Ectodermal cell (in vitro differentiated cells): ENCODE measurements at regions not wholly inside any gene's neighbourhood (a gene's known extent, or its start where the extent isn't known, plus 50 kb on each side); places are given as distances from the start of the nearest gene placed in this dataset.
"Not testable (repeated sequence)": the region's sequence is repeated elsewhere in the genome, so short reads cannot be mapped to it uniquely, and the experiment has no call there.

Source experiments
- H3K27ac ChIP-seq: 2 replicates; pipeline ENCODE4 v1.7.0; 2013; ENCODE audit warnings: mild to moderate bottlenecking, low read depth, low read length; ENCODE audit not compliant: insufficient read depth, poor library complexity, severe bottlenecking
- H3K27me3 ChIP-seq: 2 replicates; pipeline ENCODE4 v1.7.0; 2013; ENCODE audit warnings: mild to moderate bottlenecking, low read length; ENCODE audit not compliant: insufficient read depth, control insufficient read depth, poor library complexity, severe bottlenecking
- H3K36me3 ChIP-seq: one replicate; pipeline ENCODE4 v1.7.0; 2013; ENCODE audit warnings: low read length; ENCODE audit not compliant: control insufficient read depth, insufficient read depth
- H3K4me1 ChIP-seq: one replicate; pipeline ENCODE4 v1.7.0; 2013; ENCODE audit warnings: low read length; ENCODE audit not compliant: control insufficient read depth, insufficient read depth
- H3K4me3 ChIP-seq: 2 replicates; pipeline ENCODE4 v1.7.0; 2013; ENCODE audit warnings: low read depth, low read length, control low read depth; ENCODE audit not compliant: insufficient read depth
- H3K9me3 ChIP-seq: 2 replicates; pipeline ENCODE4 v1.7.0; 2013; ENCODE audit warnings: mild to moderate bottlenecking, low read length, moderate library complexity; ENCODE audit not compliant: control insufficient read depth
- WGBS, 2 experiments: methylation state at CpG; one replicate each; pipeline ENCODE4 v1.1.7; 2013; ENCODE audit warnings: missing lambda C conversion rate in 2 of 2; 5-methylcytosine and 5-hydroxymethylcytosine counted together

DNA sequence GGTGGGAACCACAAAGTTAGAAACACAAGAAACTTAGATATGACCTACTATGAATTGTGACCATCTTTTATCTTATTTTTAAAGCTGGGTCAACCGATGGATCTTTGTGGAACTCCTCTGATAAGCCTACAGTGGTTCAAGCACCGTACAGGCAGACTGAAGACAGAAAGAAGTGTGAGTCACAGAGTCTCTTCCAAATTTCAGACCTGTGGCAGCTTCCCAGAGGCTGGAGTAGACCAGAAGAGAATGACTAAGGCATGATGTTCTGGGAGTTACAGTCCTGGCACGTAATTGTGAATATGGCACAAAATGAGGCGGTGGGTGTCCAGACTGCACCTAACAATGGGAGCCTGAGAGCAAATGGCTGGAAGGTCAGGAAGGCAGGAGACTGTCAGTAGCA lies 70.0 kb downstream of the LMO4 start:
- Histone ChIP-seq H3K4me3 (no peak overlapping the region), H3K9me3 (no peaks in the 10 kb centered on the region), H3K27me3 (no peaks in the 10 kb centered on the region), H3K36me3 (no peaks in the 10 kb centered on the region), H3K27ac (no peak overlapping the region), H3K4me1 (peaks cover 6% of the 10 kb centered on the region)
- WGBS, 2 experiments, result 93 to 96% methylated on average over 4 of the region's 4 CpGs

DNA sequence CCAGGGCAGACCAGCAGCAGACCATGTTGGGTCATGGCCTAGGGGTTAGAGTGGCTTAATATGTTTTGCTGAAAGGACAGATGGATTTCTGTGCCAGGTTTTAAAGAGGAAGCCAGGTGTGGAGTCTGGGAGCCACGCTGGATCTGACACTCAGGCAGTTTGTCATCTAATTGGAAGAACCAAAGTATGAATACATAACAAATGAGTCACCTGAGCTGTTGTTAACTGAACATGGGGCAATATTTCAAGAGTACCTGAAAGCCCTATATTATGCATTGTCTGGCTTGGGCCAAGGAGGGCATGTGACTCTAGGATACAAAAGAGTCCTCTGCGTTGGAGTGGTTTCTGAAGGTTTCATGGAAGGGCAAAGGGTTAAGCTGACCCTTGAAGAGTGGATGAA lies 70.6 kb downstream of the LMO4 start:
- H3K9me3 ChIP-seq, result no peaks in the 10 kb centered on the region
- no peaks in the 10 kb centered on the region for H3K27me3 ChIP-seq
- H3K36me3 ChIP-seq, result no peaks in the 10 kb centered on the region
- no peak overlapping the region for H3K4me3 ChIP-seq
- peaks cover 6% of the 10 kb centered on the region for H3K4me1 ChIP-seq
- 91 to 97% methylated on average over 2 of the region's 2 CpGs for whole genome bisulfite sequencing, 2 experiments
- no peak overlapping the region for H3K27ac ChIP-seq

DNA sequence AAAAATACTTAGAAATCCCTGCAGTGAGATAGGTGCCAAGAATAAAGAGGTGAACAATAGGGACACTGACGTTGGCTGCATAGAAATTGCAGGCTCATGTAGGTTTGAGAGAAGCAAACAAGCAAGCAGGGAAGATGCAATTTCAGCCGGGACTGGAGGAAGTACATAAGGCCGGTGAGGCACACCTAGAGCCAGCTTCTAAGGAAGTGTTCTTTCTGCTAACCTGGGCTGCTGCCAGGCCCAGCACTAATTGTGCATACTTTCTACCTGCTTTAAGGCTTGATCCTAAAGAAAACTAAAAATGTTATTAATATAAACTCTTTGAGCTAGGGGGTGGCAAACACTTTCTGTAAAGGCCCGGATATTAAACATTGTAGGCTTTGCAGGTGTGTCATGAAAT lies 71.0 kb downstream of the LMO4 start:
- Histone ChIP-seq H3K4me1 (peaks cover 6% of the 10 kb centered on the region), H3K27me3 (no peaks in the 10 kb centered on the region), H3K9me3 (no peaks in the 10 kb centered on the region), H3K27ac (no peak overlapping the region), H3K4me3 (no peak overlapping the region), H3K36me3 (no peaks in the 10 kb centered on the region)
- 67 to 68% methylated on average over 4 of the region's 4 CpGs for WGBS, 2 experiments

DNA sequence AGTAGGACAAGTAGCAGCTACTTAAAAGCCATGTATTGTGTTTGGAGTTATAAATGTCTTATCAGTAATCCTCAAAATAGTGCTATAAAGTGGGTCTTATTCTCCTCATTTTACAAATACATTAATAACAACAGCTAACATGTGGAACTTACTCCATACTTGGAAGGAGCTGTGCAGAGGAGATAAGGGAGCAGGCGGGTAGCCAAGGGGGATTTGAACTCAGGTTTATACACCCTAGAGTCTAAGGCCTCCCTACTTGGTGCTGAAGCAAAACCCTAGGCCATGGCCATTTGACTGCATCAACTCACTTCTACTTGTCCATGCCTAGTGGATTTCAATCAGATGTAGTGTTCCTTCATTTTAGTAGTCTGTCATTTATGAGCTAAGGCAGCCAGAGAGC lies 72.1 kb downstream of the LMO4 start:
- WGBS, 2 experiments, result 94 to 100% methylated on average over 1 of the region's 1 CpG
- Histone ChIP-seq H3K4me3 (no peak overlapping the region), H3K9me3 (no peaks in the 10 kb centered on the region), H3K27ac (no peak overlapping the region), H3K27me3 (no peaks in the 10 kb centered on the region), H3K36me3 (no peaks in the 10 kb centered on the region), H3K4me1 (peaks cover 6% of the 10 kb centered on the region)

DNA sequence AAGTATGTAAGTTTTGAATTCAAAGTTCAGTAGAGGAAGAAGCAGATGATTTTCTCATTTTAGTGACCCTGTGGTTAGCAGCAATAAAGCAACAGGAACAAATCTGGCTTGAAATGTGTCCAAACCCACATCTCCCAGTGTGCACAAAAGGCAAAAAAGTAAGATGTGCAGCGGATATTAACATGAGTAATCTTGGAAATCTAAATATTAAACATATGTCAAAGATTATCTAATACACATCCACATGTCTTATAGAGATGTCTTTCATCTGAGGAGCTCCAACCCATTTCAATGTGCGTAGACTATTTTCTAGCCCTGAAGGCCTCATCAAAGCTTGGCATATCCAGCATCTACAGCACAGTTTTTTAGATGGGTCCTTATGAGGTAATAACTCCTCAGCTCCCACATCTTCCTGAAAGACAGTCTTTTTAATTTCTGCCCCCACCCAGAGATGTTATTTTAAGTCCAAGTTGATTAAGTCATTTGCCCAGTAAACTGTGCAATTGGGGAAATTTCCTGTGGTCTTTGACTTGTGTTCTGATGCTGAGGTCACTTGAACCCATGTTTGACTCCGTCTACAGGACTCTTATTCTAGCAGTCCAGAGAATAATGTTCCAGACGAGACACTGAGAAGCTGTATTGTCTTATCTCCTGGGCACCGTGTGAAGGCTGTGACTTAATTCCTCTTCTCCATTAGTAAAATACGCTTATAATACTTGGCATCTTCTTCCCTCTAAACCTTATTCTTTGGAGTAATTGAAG lies 73.7 kb downstream of the LMO4 start:
- Histone ChIP-seq H3K27ac (no peak overlapping the region), H3K4me1 (peaks cover 6% of the 10 kb centered on the region), H3K9me3 (no peaks in the 10 kb centered on the region), H3K4me3 (no peak overlapping the region), H3K27me3 (no peaks in the 10 kb centered on the region), H3K36me3 (no peaks in the 10 kb centered on the region)
- 90 to 97% methylated on average over 4 to 6 of the region's 6 CpGs for WGBS, 2 experiments

DNA sequence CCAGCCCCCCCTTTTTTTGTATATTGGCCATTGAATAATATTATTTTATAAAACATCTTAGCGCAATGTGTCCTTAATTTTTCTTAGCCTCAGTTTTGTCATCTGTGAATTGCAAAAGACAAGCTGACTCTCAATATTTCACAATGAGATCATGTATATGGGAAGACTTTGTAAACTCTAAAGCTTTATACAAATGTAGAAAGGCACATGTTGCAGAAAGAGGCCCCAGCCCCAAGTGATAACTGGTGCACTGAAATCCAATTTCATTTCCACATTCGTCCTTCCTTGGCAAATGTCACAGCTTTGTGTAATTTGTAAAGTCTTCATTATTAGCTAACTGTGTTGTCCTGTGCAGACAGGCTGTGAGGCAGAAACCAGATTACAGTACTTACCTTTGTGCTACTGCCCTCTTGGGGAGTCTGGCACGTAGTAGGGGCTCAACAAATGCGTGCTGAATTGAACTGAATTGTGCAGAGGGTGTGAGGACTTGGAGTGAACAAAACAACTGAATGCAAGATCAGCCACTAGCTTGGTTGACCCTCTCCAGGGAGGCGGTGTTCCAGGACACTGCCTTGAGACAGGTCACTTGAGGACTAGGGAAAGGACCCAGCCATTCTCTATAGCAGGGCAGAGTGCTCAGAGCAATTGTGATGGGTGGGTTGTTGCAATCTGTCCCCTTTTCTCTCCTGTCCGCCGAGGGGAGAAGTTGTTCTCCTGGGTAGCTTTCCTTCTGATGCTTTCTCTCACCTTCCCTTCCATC lies 74.6 kb downstream of the LMO4 start:
- Histone ChIP-seq H3K4me1 (peaks cover 6% of the 10 kb centered on the region), H3K36me3 (no peaks in the 10 kb centered on the region), H3K4me3 (no peak overlapping the region), H3K27ac (no peak overlapping the region), H3K9me3 (no peaks in the 10 kb centered on the region), H3K27me3 (no peaks in the 10 kb centered on the region)
- WGBS, 2 experiments, result 75 to 82% methylated on average over 4 to 6 of the region's 7 CpGs

DNA sequence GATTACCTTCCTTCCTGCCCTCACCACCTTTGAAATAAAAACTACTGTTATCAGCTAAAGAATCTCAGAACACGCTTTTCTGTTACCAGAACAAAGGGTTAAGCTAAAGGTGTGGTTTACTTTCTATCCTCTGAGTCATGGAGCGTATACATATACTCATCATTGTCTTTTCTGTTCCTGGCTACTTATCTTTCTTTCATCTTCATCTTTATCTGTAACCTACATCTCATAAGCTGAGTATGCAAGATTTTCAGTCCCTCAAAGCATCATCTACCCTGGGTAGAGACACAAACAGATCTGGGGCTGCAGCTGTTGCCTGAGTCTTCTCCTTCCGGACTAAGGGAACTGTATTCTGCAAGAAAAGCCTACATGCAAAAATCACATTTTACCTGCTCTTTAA lies 75.6 kb downstream of the LMO4 start:
- H3K9me3 ChIP-seq, result no peaks in the 10 kb centered on the region
- no peak overlapping the region for H3K4me3 ChIP-seq
- H3K27ac ChIP-seq, result no peak overlapping the region
- H3K4me1 ChIP-seq, result peaks cover 3% of the 10 kb centered on the region
- no peaks in the 10 kb centered on the region for H3K27me3 ChIP-seq
- no peaks in the 10 kb centered on the region for H3K36me3 ChIP-seq
- WGBS, 2 experiments, result 95% methylated on average over 3 of the region's 3 CpGs

DNA sequence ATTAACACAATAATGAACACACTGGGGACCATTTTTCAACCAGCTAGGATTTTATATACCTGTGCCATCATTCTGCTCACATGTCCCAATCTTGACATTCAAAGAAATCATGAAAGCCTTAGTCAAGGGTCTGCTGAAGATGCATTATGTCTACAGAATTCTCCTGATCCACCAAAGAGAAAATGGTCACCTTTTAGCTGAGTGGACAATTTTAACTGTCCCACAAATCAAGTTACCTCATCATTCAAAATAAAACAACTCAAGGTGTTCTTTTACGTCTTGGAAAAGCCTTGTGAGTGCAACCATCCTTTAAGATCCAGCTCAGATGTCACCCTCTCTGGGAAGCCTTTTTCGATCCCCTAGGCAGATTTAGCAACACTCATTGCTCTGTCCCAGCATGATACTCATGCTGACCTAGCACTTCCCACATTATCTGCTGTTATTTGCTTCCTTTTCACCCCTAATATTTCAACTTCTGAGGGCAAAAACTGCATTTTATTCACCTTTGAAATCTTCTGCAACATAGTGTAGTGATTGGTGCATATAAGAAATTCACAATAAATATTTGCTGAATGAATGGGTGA lies 80.1 kb downstream of the LMO4 start:
- no peak overlapping the region for H3K4me3 ChIP-seq
- no peak overlapping the region for H3K27ac ChIP-seq
- H3K9me3 ChIP-seq, result no peaks in the 10 kb centered on the region
- no peaks in the 10 kb centered on the region for H3K4me1 ChIP-seq
- no peaks in the 10 kb centered on the region for H3K27me3 ChIP-seq
- WGBS, 2 experiments, result 75 to 82% methylated on average over 2 of the region's 2 CpGs
- H3K36me3 ChIP-seq, result no peaks in the 10 kb centered on the region

DNA sequence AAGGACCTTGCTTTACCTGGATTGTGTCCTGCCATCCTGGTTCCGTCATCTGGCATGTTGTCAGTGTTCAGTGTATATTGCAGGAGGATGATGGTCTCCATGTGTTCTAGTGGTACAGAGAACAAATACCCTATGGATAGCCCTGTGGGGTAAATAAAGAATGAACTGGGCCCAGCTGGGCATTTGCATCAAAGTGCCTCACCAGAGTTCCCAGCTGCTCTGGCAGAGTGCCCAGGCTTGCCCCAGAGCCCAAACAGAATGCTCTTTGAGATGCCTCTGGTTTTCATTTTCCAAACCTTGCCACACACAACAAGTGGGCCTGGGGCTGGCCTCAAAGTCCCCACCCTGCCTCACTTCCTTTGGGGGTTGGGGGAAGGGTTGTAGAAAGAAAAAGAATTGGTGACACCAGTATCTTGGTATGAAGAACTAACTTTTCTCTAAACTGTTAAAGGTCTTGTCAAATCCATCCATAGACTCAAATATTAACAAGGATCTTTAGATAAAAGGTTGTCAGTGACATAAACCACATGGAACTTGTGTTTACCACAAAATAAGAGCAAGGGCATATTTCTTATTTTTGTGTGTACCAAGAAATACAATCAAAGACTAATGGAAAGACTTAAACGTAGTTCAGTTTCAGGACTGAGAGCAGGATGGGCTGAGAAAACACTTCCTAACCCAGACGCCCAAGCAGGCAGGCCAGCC lies 82.2 kb downstream of the LMO4 start:
- Histone ChIP-seq H3K27ac (no peak overlapping the region), H3K4me3 (no peak overlapping the region), H3K36me3 (no peaks in the 10 kb centered on the region), H3K27me3 (no peaks in the 10 kb centered on the region), H3K4me1 (no peaks in the 10 kb centered on the region), H3K9me3 (no peaks in the 10 kb centered on the region)
- WGBS, 2 experiments, result 93 to 94% methylated on average over 3 of the region's 3 CpGs

DNA sequence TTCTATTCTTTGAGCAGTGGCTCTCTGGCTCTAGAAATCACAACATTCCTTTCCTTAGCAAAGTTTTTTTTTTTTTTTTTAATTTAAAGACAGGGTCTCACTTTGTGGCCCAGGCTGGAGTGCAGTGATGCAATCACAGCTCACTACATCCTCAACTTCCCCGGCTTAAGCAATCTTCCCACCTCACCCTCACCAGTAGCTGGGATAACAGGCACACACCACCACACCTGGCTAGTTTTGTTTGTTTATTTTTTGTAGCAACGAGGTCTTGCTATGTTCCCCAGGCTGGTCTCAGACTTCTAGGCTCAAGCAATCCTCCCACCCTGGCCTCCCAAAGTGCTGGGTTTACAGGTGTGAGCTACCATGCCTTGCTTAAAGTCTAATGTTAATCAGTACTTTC lies 85.2 kb downstream of the LMO4 start:
- WGBS, 2 experiments, result 89 to 97% methylated on average over 2 of the region's 2 CpGs
- not testable (repeated sequence) for H3K27ac ChIP-seq, H3K9me3 ChIP-seq, H3K4me1 ChIP-seq, H3K36me3 ChIP-seq, H3K27me3 ChIP-seq, H3K4me3 ChIP-seq
